NCI-H1694 (cell line): ENCODE measurements at regions not wholly inside any gene's neighbourhood (a gene's known extent, or its start where the extent isn't known, plus 50 kb on each side); places are given as distances from the start of the nearest gene placed in this dataset.
"Not testable (repeated sequence)": the region's sequence is repeated elsewhere in the genome, so short reads cannot be mapped to it uniquely, and the experiment has no call there.

Source experiments
- DNase-seq: peaks from one replicate; lab custom pipeline; 2025; lab: John Stamatoyannopoulos, UW

DNA sequence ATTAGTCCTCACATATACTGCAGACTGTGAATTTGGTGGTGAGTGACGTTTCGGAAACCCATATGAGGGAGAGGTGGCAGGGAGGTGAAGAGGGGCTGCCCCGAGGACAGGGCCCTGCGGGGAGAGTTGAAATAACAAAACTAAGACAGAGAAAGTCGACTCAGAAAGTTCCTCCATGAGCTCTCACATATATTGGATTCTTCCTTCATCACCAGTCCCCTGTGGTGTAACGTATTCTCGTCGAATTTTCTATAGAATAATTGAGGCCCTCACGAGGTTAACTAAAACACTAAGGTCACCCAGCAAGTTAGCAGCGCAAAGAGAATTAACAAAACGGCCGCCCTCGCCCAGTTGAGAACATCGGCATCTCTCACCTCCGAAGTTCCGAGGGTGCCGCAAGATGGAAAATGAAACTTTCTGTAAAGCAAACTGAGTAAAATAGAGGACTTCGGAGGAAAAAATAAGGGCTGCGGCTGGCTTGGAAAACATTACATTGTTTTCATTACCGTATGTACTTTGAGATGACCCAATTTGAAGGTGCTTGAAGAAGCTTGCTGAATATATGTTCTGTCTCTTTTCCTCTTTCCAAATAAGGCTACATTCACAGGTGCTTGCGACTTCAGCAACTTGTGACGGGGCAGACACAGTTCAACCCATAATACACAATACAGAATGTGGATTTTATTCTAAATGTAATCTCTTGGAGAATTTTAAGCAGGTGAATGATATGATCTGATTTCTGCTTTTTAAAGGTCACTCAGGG, 490.9 kb upstream of the JARID2 start:
- DNase-seq, result no peak

DNA sequence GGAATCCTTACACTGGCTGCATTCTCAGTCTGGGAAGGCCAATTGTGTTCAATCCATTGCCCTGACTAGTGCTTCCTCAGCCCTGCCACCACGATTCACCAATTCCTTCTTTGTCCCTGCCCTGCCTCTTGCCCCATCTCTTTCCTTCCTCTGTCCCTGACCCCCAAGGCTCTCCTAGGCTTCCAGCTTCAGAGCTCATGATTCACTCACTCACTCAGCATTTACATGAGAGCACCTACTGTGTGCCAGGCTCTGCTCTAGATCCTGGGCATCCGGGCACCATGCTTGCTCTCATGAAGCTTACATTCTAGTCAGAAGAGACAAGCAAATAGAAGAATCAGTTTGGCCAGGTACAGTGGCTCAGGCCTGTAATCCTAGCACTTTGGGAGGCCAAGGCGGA, 489.5 kb upstream of the JARID2 start:
- no peak for DNase-seq

DNA sequence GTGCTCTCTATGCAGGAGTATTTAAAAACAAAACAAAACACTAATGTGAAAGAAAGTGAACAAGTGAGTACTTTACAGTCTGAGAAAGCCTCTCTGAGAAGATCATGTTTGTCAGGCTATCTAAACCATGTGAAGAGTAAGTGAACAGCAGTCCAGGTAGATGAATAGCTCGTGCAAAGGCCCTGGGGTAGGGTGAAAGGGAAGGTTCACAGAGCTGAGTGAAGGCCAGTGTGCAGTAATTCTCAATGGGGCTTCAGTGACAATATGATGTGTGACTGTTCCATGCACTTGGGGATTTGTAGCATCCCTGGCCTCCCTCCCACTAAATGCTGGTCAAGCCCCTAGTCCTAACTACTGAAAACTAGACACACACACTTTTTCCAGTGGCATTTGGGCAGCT, 488.9 kb upstream of the JARID2 start:
- DNase-seq, result no peak

- no peak for DNase-seq
Measured at GRCh38 chr6:14757418-14757817, 488.5 kb upstream of the JARID2 start.

DNA sequence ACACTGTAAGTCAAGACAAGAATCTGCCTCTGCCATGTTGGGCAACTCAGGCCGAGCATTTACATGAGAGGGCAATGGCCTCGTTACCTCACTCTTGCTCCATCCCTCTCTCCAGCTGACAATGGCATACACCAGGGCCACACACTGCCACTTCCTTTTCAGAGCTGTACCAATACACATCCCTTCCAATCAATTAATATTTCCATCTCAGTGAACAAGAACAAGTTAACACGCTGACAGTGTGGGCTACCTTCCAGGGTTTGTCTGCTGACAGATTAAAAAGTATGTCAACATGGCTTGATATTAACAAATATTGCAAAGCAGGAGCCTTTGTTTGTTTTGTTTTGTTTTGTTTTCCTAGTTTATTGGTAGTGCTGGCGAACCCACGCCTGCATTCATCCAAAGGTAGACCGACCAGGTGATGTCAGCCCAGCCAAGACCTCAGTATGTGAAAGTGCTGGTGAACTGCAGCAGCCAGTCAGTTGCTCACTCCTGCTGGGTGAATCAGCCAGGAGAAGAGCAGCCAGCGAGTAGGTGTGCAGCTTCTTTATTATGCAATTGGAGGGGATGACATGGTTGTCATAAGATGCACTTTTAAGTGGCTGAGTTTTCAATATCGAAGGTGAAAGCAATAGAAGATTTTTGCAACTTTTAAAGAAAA, 487.3 kb upstream of the JARID2 start:
- peak; percentile 40 for DNase-seq

DNA sequence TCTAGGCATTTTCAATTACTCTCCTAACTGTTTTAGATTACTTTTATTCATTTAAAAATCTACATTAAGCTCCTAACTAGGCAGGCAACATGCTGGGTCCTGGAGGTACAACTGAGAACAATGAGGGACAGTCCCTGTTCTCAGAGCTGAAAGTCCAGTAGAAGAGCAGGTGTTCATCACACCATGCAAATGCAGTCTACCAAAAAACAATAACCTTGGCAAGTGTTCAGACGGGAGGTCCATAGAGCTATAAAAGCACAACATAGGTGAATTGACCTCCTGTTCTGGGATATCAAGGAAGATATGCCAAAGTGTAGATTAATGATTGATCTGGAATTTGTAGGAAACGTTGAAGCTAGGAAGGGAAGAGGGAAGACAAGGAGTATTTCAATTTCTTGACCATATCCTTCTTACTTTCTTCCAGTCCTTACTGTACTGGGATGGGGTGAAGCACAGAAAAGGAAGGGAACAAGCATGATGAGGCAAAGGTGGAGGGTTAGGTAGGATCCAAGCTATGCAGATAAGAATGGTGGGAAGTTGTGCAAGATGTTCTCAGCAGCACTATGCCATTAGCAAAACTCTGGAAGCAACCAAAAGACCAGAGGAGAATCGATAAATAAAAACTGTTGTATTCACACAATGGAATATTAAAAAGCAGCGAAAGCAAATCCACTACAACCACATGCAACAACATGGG, 485.7 kb upstream of the JARID2 start:
- no peak for DNase-seq

- DNase-seq, result no peak
Measured at GRCh38 chr6:14762077-14762476, 483.8 kb upstream of the JARID2 start.

DNA sequence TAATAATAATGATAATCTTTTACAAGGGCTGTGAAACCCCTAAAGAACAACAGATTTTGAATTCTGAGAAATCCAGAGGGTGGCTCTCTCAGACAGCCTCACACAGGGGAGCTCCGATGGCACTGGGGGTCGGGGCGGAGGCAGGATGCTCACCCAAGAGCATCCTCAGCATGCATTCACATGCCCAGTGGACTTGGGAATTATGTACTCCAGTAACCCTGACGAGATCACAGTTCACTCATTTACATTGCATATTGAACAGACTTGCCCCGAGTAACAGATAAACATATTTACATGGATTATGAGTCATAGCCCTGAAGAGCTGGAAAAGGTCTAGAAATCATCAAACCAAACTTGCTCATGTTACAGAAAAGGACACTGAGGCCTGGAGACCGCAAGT, 482.7 kb upstream of the JARID2 start:
- peak; percentile 51 for DNase-seq

DNA sequence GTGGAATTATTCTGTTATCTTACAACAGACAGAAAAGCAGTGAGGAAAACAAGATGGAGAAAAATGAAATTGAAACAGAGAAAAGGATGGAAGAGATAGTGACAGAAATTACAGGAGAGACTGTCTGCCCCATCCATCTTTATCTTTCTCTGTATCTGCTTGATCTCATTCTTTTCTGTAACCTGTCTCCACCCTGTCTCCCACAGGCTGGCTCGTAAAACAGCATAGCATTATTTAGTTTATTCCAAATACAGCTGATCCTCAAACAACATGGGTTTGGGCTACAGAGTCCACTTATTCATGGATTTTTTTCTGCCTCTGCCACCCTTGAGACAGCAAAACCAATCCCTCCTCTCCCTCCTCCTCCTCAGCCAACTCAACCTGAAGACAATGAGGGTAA, 482.3 kb upstream of the JARID2 start:
- no peak for DNase-seq

- no peak for DNase-seq
Measured at GRCh38 chr6:14765106-14765505, 480.8 kb upstream of the JARID2 start.

- no peak for DNase-seq
Measured at GRCh38 chr6:14765721-14766390, 480.0 kb upstream of the JARID2 start.

- DNase-seq, result no peak
Measured at GRCh38 chr6:14766391-14766994, 479.4 kb upstream of the JARID2 start.

DNA sequence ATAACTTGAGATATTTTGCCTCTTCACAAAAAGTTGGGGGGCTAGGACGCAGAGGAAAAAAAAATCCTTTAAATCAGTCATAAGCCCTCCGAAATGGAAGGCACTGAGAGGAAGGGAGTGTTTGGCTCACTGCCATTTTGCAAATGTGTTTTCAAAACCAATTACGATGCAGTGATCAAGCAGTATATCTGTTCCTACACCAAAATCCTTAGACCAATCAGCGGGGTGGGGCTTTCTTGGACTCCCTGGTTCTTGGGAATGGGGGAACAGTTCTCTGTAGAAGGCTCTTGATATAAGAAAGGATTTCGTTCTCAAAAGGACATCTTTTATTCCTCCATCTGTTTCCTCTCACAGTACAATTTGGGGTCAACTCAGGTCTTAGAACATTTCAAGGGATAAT, 478.6 kb upstream of the JARID2 start:
- DNase-seq, result peak; percentile 63

- DNase-seq, result no peak
Measured at GRCh38 chr6:14770040-14770439, 475.8 kb upstream of the JARID2 start.

DNA sequence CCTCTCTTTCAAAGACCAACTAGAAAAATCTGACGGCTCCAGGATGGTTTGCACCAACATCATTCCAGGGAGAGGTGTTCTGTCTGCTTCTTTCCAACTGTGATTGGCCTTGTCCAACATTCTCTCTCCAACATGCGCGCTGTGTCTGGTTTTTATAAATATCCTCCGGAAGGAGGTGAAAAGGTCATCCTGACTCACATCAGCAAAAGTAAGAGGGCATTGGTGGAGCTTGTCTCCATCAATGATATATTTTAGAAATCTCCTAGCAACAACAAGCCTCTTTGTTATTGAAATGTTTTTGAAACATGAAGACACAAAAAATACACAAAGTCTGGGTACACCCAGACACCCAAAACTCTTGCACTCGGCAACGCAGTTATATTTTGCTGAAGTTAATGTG, 475.3 kb upstream of the JARID2 start:
- DNase-seq, result no peak

DNA sequence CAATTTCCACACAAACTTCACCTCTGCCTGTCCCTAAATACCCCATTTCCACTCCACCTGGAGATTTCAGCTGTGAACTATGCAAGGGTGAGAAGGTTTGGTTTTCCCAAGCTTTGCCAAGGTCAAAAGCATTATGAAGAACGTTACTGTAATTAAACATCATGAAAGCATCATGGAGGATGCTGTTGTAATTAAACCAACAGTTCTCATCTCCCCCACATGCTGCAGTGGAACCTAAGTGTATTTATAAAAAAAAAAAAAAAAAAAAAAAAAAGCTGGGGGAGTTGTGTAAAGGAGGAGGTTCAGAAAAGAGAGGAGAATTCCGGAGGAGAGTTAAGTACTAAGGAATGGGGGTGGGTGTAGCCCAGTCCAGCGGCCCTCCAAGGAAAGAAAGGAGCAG, 474.9 kb upstream of the JARID2 start:
- DNase-seq, result no peak

DNA sequence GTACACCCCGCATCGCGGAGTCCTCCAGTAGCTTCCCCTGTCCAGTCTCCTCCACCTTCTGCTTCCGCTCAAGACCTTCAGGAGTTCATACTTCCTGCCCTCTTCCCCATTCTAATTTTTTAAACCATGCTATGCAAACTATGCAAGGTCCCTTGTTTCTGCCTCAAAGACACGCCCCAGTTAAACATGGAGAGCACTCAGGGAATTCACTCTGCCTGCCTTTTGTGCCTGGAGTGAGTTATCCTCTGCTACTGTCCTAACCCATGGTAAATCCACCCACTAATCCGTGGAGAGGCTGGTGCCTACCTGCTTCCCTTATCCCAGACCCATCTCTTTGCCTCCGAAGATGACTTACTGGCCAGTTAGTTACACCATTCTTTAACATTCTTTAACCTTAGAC, 473.7 kb upstream of the JARID2 start:
- no peak for DNase-seq

DNA sequence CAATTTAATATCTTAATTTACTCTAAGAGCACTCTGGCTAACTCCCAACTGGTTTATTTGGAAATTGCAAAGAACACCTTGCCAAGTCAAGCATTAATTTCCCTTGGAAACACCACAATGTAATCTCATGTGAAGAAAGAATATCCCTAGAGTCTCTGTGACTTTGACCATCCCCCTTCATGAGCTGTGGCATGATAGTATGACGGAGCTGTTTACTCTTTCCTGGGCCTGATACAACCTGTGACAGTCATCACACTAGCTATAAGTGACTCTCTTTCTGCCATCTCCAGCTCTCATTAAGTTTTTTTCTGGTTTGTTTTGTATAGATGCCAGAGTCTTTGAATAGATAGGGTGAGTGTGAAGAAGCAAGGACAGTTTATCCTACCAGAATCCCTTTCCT, 470.3 kb upstream of the JARID2 start:
- no peak for DNase-seq

- DNase-seq, result no peak
Measured at GRCh38 chr6:14776307-14776706, 469.6 kb upstream of the JARID2 start.

- no peak for DNase-seq
Measured at GRCh38 chr6:14781772-14782525, 463.9 kb upstream of the JARID2 start.

DNA sequence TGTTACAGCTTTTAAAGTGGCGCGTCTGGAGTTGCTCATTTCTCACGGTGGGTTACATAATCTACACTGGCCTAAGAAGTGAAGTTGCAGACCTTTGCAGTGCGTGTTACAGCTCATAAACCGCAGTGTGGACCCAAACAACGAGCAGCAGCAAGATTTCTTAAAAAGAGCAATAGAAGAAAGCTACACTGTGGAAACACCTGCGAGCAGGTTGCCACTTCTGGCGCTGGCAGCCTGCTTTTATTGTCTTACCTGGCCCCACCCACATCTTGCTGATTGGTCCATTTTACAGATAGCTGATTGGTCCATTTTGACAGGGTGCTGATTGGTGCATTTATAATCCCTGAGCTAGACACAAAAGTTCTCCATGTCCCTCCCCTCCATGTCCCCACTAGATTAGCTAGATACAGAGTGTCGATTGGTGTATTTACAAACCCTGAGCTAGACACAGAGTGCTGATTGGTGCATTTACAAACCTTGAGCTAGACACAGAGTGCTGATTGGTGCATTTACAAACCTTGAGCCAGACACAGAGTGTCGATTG, 462.9 kb upstream of the JARID2 start:
- DNase-seq, result not testable (repeated sequence)
